Heart left ventricle (tissue), 16 donors: ENCODE measurements at regions not wholly inside any gene's neighbourhood (a gene's known extent, or its start where the extent isn't known, plus 50 kb on each side); places are given as distances from the start of the nearest gene placed in this dataset.

ENCODE experiments used
- ATAC-seq, 4 donors: fragments of 200-7000 bp; cut with Tn5 transposase; one replicate each; pipeline ENCODE4 v1.9.1; 2020 to 2022; ENCODE audit warnings: moderate library complexity in 4 of 4, mild to moderate bottlenecking in 3 of 4, moderate number of reproducible peaks in 1 of 4
- DNase-seq, 5 donors: peaks; one replicate each; pipeline ENCODE4 v3.0.0-alpha.2; 2020
- H3K27ac ChIP-seq, 12 donors: fragments of 200-600 bp; sonication (generic) in 4 of 12; one replicate each; pipeline versions ENCODE4 v1.5.0 to v1.8.0; 2016 to 2022; ENCODE audit warnings: mild to moderate bottlenecking in 2 of 12
- H3K27me3 ChIP-seq, 9 donors: fragments of 200-600 bp; sonication (generic) in 2 of 9; one replicate each; pipeline versions ENCODE4 v1.5.1 to v1.8.0; 2016 to 2022; ENCODE audit warnings: mild to moderate bottlenecking in 3 of 9
- H3K36me3 ChIP-seq, 9 donors: fragments of 200-600 bp; sonication (generic) in 2 of 9; one replicate each; pipeline versions ENCODE4 v1.5.0 to v1.8.0; 2018 to 2022; ENCODE audit warnings: mild to moderate bottlenecking in 2 of 9
- H3K4me1 ChIP-seq, 12 donors: fragments of 200-600 bp; sonication (generic) in 4 of 12; one replicate each; pipeline versions ENCODE4 v1.5.0 to v1.8.0; 2016 to 2022; ENCODE audit warnings: mild to moderate bottlenecking in 3 of 12
- H3K4me3 ChIP-seq, 12 donors: fragments of 200-600 bp; sonication (generic) in 4 of 12; one replicate each; pipeline versions ENCODE4 v1.5.0 to v1.8.0; 2017 to 2022; ENCODE audit warnings: mild to moderate bottlenecking in 9 of 12, moderate library complexity in 4 of 12
- H3K9me3 ChIP-seq, 12 donors: fragments of 200-600 bp; sonication (generic) in 4 of 12; one replicate each; pipeline versions ENCODE4 v1.5.0 to v1.8.0; 2016 to 2022; ENCODE audit warnings: mild to moderate bottlenecking in 1 of 12
- POLR2A ChIP-seq, 2 donors: fragments of 450-650 bp; IDR thresholded peaks; one replicate each; pipeline ENCODE4 v1.6.1; 2017; ENCODE audit warnings: antibody characterized with exemption in 2 of 2, mild to moderate bottlenecking in 2 of 2, moderate library complexity in 2 of 2
- WGBS, 4 donors: extraction: QIAGEN DNeasy Blood & Tissue Kit in 2 of 4; methylation state at CpG; one replicate each; pipeline versions ENCODE4 v1.1.5 to v1.1.7; 2013 to 2018; 5-methylcytosine and 5-hydroxymethylcytosine counted together
- intact Hi-C, 10 donors: fragments of 100-400 bp; cut with DNase I; formaldehyde crosslinking; loops; one replicate each; pipeline versions ENCODE4 v1.11.1 to v1.14.2; 2022
- TF ChIP-seq, protein P1 (sequence below), 12 donors: fragments of 200-600 bp; sonication (generic) in 4 of 12; IDR thresholded peaks; one replicate each; pipeline versions ENCODE4 v1.5.0 to v1.8.0; 2018 to 2022; ENCODE audit warnings: antibody characterized with exemption in 12 of 12, mild to moderate bottlenecking in 5 of 12
- donor health status: ischemic (EF 13 %, LVEDD 7.1; RV severe dilation, severe dysfunction).
- donor health status: healthy with polysubstance abuse.
- donor health status: DM: no; HTN: yes; CAD: no.
- donor health status: DM: no; HTN: no; CAD: no.
- donor health status: ischemic (EF 25% LVEDD 6.9; RV normal size, moderate dysfunction).
- donor health status: ischemic (EF 25% LVEDD 5.7; RV mildly dilated, moderate dysfunction).
- donor health status: healthy.
- donor health status: DM: yes; HTN: yes; CAD: no.
- donor health status: ischemic (EF 35%, LVEDD 5.7; RV mildly dilated, moderate dysfunction).
- donor health status: nonischemic (EF 11% LVEDD 7.7; RV severe dilation, severe dysfunction).
- donor health status: DM: yes; HTN: yes; CAD: no.
- donor health status: PGD.
- donor health status: ischemic (EF 29% LVEDD 5.4; RV normal size, mild dysfunction).
- donor health status: nonischemic (EF 23%, LVEDD 6.1; RV moderate dilation, normal function).

DNA sequence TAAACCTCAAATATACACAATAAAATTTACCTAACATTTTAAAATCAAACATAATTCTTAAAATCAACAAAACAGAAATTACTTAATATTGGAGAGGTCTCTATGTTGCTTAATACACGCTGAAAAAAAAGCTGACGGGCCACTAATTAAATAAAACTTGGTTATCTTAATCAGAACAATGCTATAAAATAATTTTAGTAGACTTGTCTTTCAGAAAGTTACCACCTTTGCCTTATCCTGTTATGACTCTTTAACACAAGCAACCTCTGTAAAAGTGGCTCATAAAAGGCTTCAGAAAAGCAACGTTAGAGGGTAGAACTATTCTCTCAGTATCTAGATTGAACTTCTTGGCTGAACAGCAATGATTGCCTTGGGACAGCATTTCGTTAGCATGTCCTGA is 251.0 kb upstream of the RIOK2 start:
- 58 to 67% (median 63%) methylated on average over 4 of the region's 4 CpGs for WGBS, 4 donors
- no peaks in the 10 kb centered on the region for H3K36me3 ChIP-seq
- no peak for ATAC-seq
- H3K27me3 ChIP-seq = no peaks in the 10 kb centered on the region
- no peak for TF ChIP-seq POLR2A (IDR thresholded peaks at IDR 0.05)
- TF ChIP-seq, protein P1, sequence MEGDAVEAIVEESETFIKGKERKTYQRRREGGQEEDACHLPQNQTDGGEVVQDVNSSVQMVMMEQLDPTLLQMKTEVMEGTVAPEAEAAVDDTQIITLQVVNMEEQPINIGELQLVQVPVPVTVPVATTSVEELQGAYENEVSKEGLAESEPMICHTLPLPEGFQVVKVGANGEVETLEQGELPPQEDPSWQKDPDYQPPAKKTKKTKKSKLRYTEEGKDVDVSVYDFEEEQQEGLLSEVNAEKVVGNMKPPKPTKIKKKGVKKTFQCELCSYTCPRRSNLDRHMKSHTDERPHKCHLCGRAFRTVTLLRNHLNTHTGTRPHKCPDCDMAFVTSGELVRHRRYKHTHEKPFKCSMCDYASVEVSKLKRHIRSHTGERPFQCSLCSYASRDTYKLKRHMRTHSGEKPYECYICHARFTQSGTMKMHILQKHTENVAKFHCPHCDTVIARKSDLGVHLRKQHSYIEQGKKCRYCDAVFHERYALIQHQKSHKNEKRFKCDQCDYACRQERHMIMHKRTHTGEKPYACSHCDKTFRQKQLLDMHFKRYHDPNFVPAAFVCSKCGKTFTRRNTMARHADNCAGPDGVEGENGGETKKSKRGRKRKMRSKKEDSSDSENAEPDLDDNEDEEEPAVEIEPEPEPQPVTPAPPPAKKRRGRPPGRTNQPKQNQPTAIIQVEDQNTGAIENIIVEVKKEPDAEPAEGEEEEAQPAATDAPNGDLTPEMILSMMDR (IDR thresholded peaks at IDR 0.05) = no peak
- no peak overlapping the region for H3K4me3 ChIP-seq
- DNase-seq = no peak
- intact Hi-C loops = no loop called here
- no peaks in the 10 kb centered on the region for H3K4me1 ChIP-seq
- H3K27ac ChIP-seq = no peak overlapping the region
- H3K9me3 ChIP-seq = no peaks in the 10 kb centered on the region

GRCh38 chr5:97436405-97436804 is 253.4 kb upstream of the RIOK2 start:
- peaks cover 0 to under 1% (median 0%) of the 10 kb centered on the region in 12 donors for H3K9me3 ChIP-seq
- DNase-seq (no peak), ATAC-seq (no peak)
- H3K4me1 ChIP-seq = no peaks in the 10 kb centered on the region
- no peaks in the 10 kb centered on the region for H3K36me3 ChIP-seq
- TF ChIP-seq, protein P1 (IDR thresholded peaks at IDR 0.05) = no peak
- TF ChIP-seq POLR2A (IDR thresholded peaks at IDR 0.05) = no peak
- no peaks in the 10 kb centered on the region for H3K27me3 ChIP-seq
- no peak overlapping the region for H3K27ac ChIP-seq
- intact Hi-C loops = no loop called here
- no peak overlapping the region for H3K4me3 ChIP-seq

- no peak for ATAC-seq
- TF ChIP-seq, protein P1 (IDR thresholded peaks at IDR 0.05) = no peak
- no peak overlapping the region for H3K27ac ChIP-seq
- H3K9me3 ChIP-seq = peaks cover 0 to 45% (median 5%) of the 10 kb centered on the region in 12 donors
- no peaks in the 10 kb centered on the region for H3K36me3 ChIP-seq
- 78 to 93% (median 83%) methylated on average over 5 of the region's 5 CpGs for whole genome bisulfite sequencing, 4 donors
- no peak overlapping the region for H3K4me3 ChIP-seq
- intact Hi-C loops = no loop called here
- H3K4me1 ChIP-seq = no peaks in the 10 kb centered on the region
- no peaks in the 10 kb centered on the region for H3K27me3 ChIP-seq
- no peak for DNase-seq
These were observed 260.7 kb upstream of the RIOK2 start for GRCh38 chr5:97443740-97444139.

DNA sequence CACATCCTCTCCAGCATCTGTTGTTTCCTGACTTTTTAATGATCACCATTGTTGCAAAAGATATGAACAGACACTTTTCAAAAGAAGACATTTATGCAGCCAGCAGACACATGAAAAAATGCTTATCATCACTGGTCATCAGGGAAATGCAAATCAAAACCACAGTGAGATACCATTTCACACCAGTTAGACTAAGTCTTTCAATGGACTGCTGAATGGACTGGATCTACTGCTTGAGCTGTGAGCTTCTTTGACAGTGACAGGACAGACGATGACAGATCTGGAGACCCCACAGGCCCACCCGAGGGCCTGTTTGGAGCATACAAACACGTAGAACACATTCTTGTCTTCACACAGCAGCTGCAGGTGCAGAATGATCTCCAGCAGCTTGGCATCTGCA is 266.1 kb upstream of the RIOK2 start:
- no peak for DNase-seq
- intact Hi-C loops = no loop called here
- H3K9me3 ChIP-seq = peaks cover 0 to 19% (median 2%) of the 10 kb centered on the region in 12 donors
- H3K36me3 ChIP-seq = no peaks in the 10 kb centered on the region
- TF ChIP-seq, protein P1 (IDR thresholded peaks at IDR 0.05) = no peak
- TF ChIP-seq POLR2A (IDR thresholded peaks at IDR 0.05) = no peak
- no peaks in the 10 kb centered on the region for H3K27me3 ChIP-seq
- no peak overlapping the region for H3K27ac ChIP-seq
- H3K4me3 ChIP-seq = no peak overlapping the region
- whole genome bisulfite sequencing, 4 donors = 46 to 61% (median 57%) methylated on average over 3 of the region's 3 CpGs
- no peaks in the 10 kb centered on the region for H3K4me1 ChIP-seq
- ATAC-seq = no peak
